SK-N-SH treated with all-trans-retinoic acid at 6 μM for 48 hours (cell line): ENCODE measurements at regions not wholly inside any gene's neighbourhood (a gene's known extent, or its start where the extent isn't known, plus 50 kb on each side); places are given as distances from the start of the nearest gene placed in this dataset.

Source experiments
- ATAC-seq: fragments of 200-7000 bp; cut with Tn5 transposase; 3 replicates; pipeline ENCODE4 v1.9.1; 2020; ENCODE audit warnings: mild to moderate bottlenecking, moderate library complexity
- ARNTL ChIP-seq: fragments of 450-650 bp; formaldehyde crosslinking; IDR thresholded peaks from 2 replicates; pipeline ENCODE4 v1.5.0; 2020; ENCODE audit warnings: low read depth, mild to moderate bottlenecking, moderate library complexity, borderline replicate concordance
- BACH2 ChIP-seq: fragments of 250-450 bp; sonication (Bioruptor Pico); IDR thresholded peaks from 2 replicates; pipeline ENCODE4 v1.9.0; 2021; ENCODE audit warnings: mild to moderate bottlenecking, borderline replicate concordance
- CSDC2 ChIP-seq: fragments of 250-450 bp; sonication (Bioruptor Pico); IDR thresholded peaks from 2 replicates; pipeline ENCODE4 v1.5.0; 2020; ENCODE audit warnings: mild to moderate bottlenecking, moderate library complexity
- CSRNP3 ChIP-seq: fragments of 250-450 bp; sonication (Bioruptor Pico); IDR thresholded peaks from 2 replicates; pipeline ENCODE4 v1.5.1; 2021; ENCODE audit warnings: mild to moderate bottlenecking, moderate library complexity
- ESRRG ChIP-seq: fragments of 250-450 bp; sonication (Bioruptor Pico); IDR thresholded peaks from 2 replicates; pipeline ENCODE4 v1.6.1; 2021; ENCODE audit warnings: mild to moderate bottlenecking
- GLIS3 ChIP-seq: fragments of 250-450 bp; sonication (Bioruptor Pico); IDR thresholded peaks from 2 replicates; pipeline ENCODE4 v1.5.0; 2020; ENCODE audit warnings: mild to moderate bottlenecking, moderate library complexity
- ISL1 ChIP-seq: fragments of 250-450 bp; sonication (Bioruptor Pico); IDR thresholded peaks from 2 replicates; pipeline ENCODE4 v2.1.2; 2022; ENCODE audit warnings: mild to moderate bottlenecking, moderate library complexity
- PATZ1 ChIP-seq: fragments of 250-450 bp; sonication (Bioruptor Pico); IDR thresholded peaks from 2 replicates; pipeline ENCODE4 v1.8.0; 2020; ENCODE audit warnings: mild to moderate bottlenecking, moderate library complexity, borderline replicate concordance
- POU6F1 ChIP-seq: fragments of 250-450 bp; sonication (Bioruptor Pico); IDR thresholded peaks from 2 replicates; pipeline ENCODE4 v1.8.0; 2021; ENCODE audit warnings: low read depth, mild to moderate bottlenecking, moderate library complexity, borderline replicate concordance
- PPARA ChIP-seq: fragments of 250-450 bp; sonication (Bioruptor Pico); IDR thresholded peaks from 2 replicates; pipeline ENCODE4 v1.5.0; 2020; ENCODE audit warnings: mild to moderate bottlenecking, borderline replicate concordance
- RARB ChIP-seq: fragments of 250-450 bp; sonication (Bioruptor Pico); IDR thresholded peaks from 2 replicates; pipeline ENCODE4 v1.8.0; 2021; ENCODE audit warnings: mild to moderate bottlenecking, moderate library complexity
- TCF4 ChIP-seq: fragments of 250-450 bp; sonication (Bioruptor Pico); IDR thresholded peaks from 2 replicates; pipeline ENCODE4 v1.8.0; 2021; ENCODE audit warnings: mild to moderate bottlenecking, moderate library complexity, borderline replicate concordance
- TOX ChIP-seq: fragments of 250-450 bp; sonication (Bioruptor Pico); IDR thresholded peaks from 2 replicates; pipeline ENCODE4 v1.8.0; 2021; ENCODE audit warnings: mild to moderate bottlenecking, moderate library complexity, borderline replicate concordance
- TSHZ2 ChIP-seq: fragments of 250-450 bp; sonication (Bioruptor Pico); IDR thresholded peaks from 2 replicates; pipeline ENCODE4 v1.5.0; 2020; ENCODE audit warnings: mild to moderate bottlenecking, moderate library complexity
- ZC3H10 ChIP-seq: fragments of 250-450 bp; sonication (Bioruptor Pico); IDR thresholded peaks from 2 replicates; pipeline ENCODE4 v1.5.1; 2021; ENCODE audit warnings: mild to moderate bottlenecking, moderate library complexity
- ZFP3 ChIP-seq: fragments of 250-450 bp; sonication (Bioruptor Pico); IDR thresholded peaks from 2 replicates; pipeline ENCODE4 v1.5.0; 2020; ENCODE audit warnings: mild to moderate bottlenecking, moderate library complexity
- ZFP30 ChIP-seq: fragments of 450-650 bp; formaldehyde crosslinking; IDR thresholded peaks from 2 replicates; pipeline ENCODE4 v1.5.0; 2022; ENCODE audit warnings: mild to moderate bottlenecking, moderate library complexity
- ZNF565 ChIP-seq: fragments of 450-650 bp; formaldehyde crosslinking; conservative IDR thresholded peaks from 2 replicates; pipeline ENCODE4 v1.5.0; 2020; ENCODE audit warnings: low read depth, mild to moderate bottlenecking, moderate library complexity
- ZNF70 ChIP-seq: fragments of 450-650 bp; formaldehyde crosslinking; IDR thresholded peaks from 2 replicates; pipeline ENCODE4 v1.5.0; 2020; ENCODE audit warnings: mild to moderate bottlenecking, moderate library complexity
- ZNF8 ChIP-seq: fragments of 450-650 bp; formaldehyde crosslinking; IDR thresholded peaks from 2 replicates; pipeline ENCODE4 v1.5.0; 2020; ENCODE audit warnings: mild to moderate bottlenecking, moderate library complexity
- TF ChIP-seq, protein P1 (sequence below): fragments of 250-450 bp; sonication (Bioruptor Pico); IDR thresholded peaks from 2 replicates; pipeline ENCODE4 v1.5.1; 2020; ENCODE audit warnings: low read depth, mild to moderate bottlenecking, moderate library complexity

GRCh38 chr5:53392073-53392472 is 88.4 kb upstream of the FST start:
- ATAC-seq, result no peak
- TF ChIP-seq CSDC2 (CRISPR knock-in tag), result no peak
- no peak for TF ChIP-seq TCF4 (CRISPR knock-in tag)
- no peak for TF ChIP-seq POU6F1 (CRISPR knock-in tag)
- no peak for TF ChIP-seq BACH2 (CRISPR knock-in tag)
- no peak for TF ChIP-seq ISL1 (CRISPR knock-in tag)
- TF ChIP-seq ZNF70 (CRISPR knock-in tag), result no peak
- no peak for TF ChIP-seq ESRRG (CRISPR knock-in tag)
- TF ChIP-seq ZNF565 (CRISPR knock-in tag), result no peak
- no peak for TF ChIP-seq CSRNP3
- no peak for TF ChIP-seq GLIS3 (CRISPR knock-in tag)
- TF ChIP-seq RARB (CRISPR knock-in tag), result no peak
- no peak for TF ChIP-seq ZNF8 (CRISPR knock-in tag)
- no peak for TF ChIP-seq ZFP30 (CRISPR knock-in tag)
- TF ChIP-seq TOX (CRISPR knock-in tag), result no peak
- TF ChIP-seq PPARA (CRISPR knock-in tag), result no peak
- TF ChIP-seq, protein P1, sequence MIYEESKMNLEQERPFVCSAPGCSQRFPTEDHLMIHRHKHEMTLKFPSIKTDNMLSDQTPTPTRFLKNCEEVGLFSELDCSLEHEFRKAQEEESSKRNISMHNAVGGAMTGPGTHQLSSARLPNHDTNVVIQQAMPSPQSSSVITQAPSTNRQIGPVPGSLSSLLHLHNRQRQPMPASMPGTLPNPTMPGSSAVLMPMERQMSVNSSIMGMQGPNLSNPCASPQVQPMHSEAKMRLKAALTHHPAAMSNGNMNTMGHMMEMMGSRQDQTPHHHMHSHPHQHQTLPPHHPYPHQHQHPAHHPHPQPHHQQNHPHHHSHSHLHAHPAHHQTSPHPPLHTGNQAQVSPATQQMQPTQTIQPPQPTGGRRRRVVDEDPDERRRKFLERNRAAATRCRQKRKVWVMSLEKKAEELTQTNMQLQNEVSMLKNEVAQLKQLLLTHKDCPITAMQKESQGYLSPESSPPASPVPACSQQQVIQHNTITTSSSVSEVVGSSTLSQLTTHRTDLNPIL (CRISPR knock-in tag), result no peak
- TF ChIP-seq ZC3H10 (CRISPR knock-in tag), result no peak
- no peak for TF ChIP-seq PATZ1 (CRISPR knock-in tag)
- TF ChIP-seq TSHZ2 (CRISPR knock-in tag), result no peak

GRCh38 chr5:53394808-53395207 is 85.6 kb upstream of the FST start:
- ATAC-seq, result no peak
- TF ChIP-seq CSRNP3 (no peak), ZFP30 (CRISPR knock-in tag) (no peak), ZFP3 (CRISPR knock-in tag) (no peak), ARNTL (CRISPR knock-in tag) (no peak), ZNF70 (CRISPR knock-in tag) (no peak), GLIS3 (CRISPR knock-in tag) (no peak), RARB (CRISPR knock-in tag) (no peak), ZNF565 (CRISPR knock-in tag) (no peak), TCF4 (CRISPR knock-in tag) (no peak), POU6F1 (CRISPR knock-in tag) (no peak), ZNF8 (CRISPR knock-in tag) (no peak), TSHZ2 (CRISPR knock-in tag) (no peak), TOX (CRISPR knock-in tag) (no peak), ISL1 (CRISPR knock-in tag) (no peak), ZC3H10 (CRISPR knock-in tag) (no peak)
- TF ChIP-seq, protein P1 (CRISPR knock-in tag), result no peak
